Hepatocyte (in vitro differentiated cells): ENCODE measurements at regions not wholly inside any gene's neighbourhood (a gene's known extent, or its start where the extent isn't known, plus 50 kb on each side); places are given as distances from the start of the nearest gene placed in this dataset.

ENCODE experiments used
- EZH2 ChIP-seq: fragments of 200-600 bp; sonication (generic); IDR thresholded peaks from 2 replicates; pipeline ENCODE4 v1.6.1; 2016; ENCODE audit warnings: antibody characterized with exemption, mild to moderate bottlenecking, borderline replicate concordance
- EZH2phosphoT487 ChIP-seq: fragments of 200-600 bp; sonication (generic); IDR thresholded peaks from one replicate; pipeline ENCODE4 v1.6.1; 2018; ENCODE audit warnings: antibody characterized with exemption, mild to moderate bottlenecking, low read depth, moderate library complexity; ENCODE audit not compliant: unreplicated experiment, severe bottlenecking
- TF ChIP-seq, protein P1 (sequence below): fragments of 200-600 bp; sonication (generic); IDR thresholded peaks from 2 replicates; pipeline ENCODE4 v1.5.1; 2016; ENCODE audit warnings: antibody characterized with exemption, mild to moderate bottlenecking; ENCODE audit not compliant: poor library complexity

DNA sequence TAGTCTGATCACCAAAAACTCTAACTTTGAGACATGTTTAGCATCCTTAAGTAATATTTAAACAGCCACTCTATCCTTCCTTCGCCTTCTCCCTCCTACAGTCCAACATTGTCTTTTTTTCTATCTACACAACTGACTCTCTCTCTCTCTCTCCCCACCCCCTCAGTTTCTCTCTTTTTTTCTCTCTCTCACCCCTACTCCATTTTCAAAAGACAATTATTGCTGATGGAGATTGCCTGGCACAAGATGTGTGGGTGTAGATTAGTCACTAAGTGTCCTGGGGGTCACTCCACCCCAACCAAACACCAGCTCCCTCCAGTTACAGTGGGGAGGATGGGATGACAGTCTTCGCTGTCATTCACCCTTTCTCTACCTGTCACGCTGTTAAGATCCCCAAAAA is 94.5 kb upstream of the NFIA start:
- TF ChIP-seq, protein P1, sequence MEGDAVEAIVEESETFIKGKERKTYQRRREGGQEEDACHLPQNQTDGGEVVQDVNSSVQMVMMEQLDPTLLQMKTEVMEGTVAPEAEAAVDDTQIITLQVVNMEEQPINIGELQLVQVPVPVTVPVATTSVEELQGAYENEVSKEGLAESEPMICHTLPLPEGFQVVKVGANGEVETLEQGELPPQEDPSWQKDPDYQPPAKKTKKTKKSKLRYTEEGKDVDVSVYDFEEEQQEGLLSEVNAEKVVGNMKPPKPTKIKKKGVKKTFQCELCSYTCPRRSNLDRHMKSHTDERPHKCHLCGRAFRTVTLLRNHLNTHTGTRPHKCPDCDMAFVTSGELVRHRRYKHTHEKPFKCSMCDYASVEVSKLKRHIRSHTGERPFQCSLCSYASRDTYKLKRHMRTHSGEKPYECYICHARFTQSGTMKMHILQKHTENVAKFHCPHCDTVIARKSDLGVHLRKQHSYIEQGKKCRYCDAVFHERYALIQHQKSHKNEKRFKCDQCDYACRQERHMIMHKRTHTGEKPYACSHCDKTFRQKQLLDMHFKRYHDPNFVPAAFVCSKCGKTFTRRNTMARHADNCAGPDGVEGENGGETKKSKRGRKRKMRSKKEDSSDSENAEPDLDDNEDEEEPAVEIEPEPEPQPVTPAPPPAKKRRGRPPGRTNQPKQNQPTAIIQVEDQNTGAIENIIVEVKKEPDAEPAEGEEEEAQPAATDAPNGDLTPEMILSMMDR = no peak
- TF ChIP-seq EZH2 (no peak), EZH2phosphoT487 (no peak)
